Progenitor cell of endocrine pancreas (in vitro differentiated cells): ENCODE measurements at regions not wholly inside any gene's neighbourhood (a gene's known extent, or its start where the extent isn't known, plus 50 kb on each side); places are given as distances from the start of the nearest gene placed in this dataset.
A peak's percentile ranks its signal among the peaks of the same experiment; 100 is the strongest.

Source experiments
- DNase-seq: peaks from one replicate; pipeline ENCODE4 v3.0.0; 2021; ENCODE audit warnings: low spot score; ENCODE audit not compliant: unreplicated experiment
- H3K27ac Mint-ChIP-seq: 2 replicates; pipeline ENCODE4 v1.8.0; 2021; ENCODE audit warnings: mild to moderate bottlenecking, moderate library complexity, mixed read lengths
- H3K27me3 Mint-ChIP-seq: 2 replicates; pipeline ENCODE4 v1.8.0; 2021; ENCODE audit warnings: mixed read lengths
- H3K36me3 Mint-ChIP-seq: 2 replicates; pipeline ENCODE4 v1.8.0; 2022; ENCODE audit warnings: mixed read lengths; ENCODE audit not compliant: insufficient read depth
- H3K4me1 Mint-ChIP-seq: 2 replicates; pipeline ENCODE4 v1.8.0; 2021; ENCODE audit warnings: low read depth, mixed read lengths
- H3K4me3 Mint-ChIP-seq: 2 replicates; pipeline ENCODE4 v1.8.0; 2021; ENCODE audit warnings: low read depth, mild to moderate bottlenecking, moderate library complexity, mixed read lengths
- H3K9me3 Mint-ChIP-seq: 2 replicates; pipeline ENCODE4 v1.8.0; 2021; ENCODE audit warnings: low read depth, mixed read lengths
- TF ChIP-seq, protein P1 (sequence below): fragments of 200-600 bp; sonication (generic); IDR thresholded peaks from one replicate; pipeline ENCODE4 v1.5.0; 2021; ENCODE audit warnings: antibody characterized with exemption, mild to moderate bottlenecking; ENCODE audit not compliant: unreplicated experiment

DNA sequence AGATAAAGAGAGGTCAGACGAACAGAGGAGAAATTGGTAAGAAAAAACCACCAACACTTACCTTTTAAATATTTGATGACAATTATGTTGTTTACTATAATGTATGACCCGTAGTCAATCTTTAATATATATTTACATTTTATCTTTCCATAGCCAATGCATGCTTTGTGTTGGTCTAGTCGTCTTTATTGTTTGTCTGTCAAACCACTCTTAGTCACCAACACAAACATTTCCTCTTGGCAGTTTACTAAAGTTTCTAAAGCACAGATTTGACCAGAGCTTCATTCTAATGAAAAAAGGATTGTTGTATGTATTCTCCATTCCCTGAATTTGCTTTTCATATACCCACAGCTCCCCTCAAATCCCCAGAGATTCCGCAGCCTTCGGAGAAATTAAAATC is 784.7 kb upstream of the PIK3C3 start:
- Mint-ChIP-seq H3K36me3 (no peaks in the 10 kb centered on the region), H3K27ac (peak overlapping the region; percentile 81), H3K4me1 (peaks cover 8% of the 10 kb centered on the region), H3K4me3 (no peak overlapping the region), H3K27me3 (no peaks in the 10 kb centered on the region), H3K9me3 (no peaks in the 10 kb centered on the region)
- DNase-seq, result no peak
- TF ChIP-seq, protein P1, sequence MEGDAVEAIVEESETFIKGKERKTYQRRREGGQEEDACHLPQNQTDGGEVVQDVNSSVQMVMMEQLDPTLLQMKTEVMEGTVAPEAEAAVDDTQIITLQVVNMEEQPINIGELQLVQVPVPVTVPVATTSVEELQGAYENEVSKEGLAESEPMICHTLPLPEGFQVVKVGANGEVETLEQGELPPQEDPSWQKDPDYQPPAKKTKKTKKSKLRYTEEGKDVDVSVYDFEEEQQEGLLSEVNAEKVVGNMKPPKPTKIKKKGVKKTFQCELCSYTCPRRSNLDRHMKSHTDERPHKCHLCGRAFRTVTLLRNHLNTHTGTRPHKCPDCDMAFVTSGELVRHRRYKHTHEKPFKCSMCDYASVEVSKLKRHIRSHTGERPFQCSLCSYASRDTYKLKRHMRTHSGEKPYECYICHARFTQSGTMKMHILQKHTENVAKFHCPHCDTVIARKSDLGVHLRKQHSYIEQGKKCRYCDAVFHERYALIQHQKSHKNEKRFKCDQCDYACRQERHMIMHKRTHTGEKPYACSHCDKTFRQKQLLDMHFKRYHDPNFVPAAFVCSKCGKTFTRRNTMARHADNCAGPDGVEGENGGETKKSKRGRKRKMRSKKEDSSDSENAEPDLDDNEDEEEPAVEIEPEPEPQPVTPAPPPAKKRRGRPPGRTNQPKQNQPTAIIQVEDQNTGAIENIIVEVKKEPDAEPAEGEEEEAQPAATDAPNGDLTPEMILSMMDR, result no peak

DNA sequence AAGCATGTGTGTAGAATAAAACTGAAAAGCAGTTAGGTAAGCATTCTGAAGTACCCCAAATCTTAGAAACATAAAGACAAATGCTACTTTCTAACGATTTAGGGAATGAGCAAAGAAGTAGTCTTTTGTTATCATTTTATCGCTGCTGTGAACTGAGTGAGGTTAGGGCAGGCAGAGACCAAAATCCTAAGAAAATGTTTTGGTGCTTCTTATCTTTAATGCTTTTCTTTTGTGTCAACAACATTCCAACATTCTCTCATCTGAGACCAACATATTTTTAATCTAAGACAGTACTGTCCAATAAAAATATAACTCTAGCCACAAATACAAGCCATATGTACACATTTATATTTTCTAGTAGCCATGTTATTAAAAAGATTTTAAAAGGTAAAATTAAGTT is 789.4 kb upstream of the PIK3C3 start:
- Mint-ChIP-seq H3K27ac (no peak overlapping the region), H3K36me3 (no peaks in the 10 kb centered on the region), H3K9me3 (no peaks in the 10 kb centered on the region), H3K27me3 (no peaks in the 10 kb centered on the region), H3K4me1 (peaks cover 33% of the 10 kb centered on the region), H3K4me3 (no peak overlapping the region)
- no peak for DNase-seq
- TF ChIP-seq, protein P1, result no peak

DNA sequence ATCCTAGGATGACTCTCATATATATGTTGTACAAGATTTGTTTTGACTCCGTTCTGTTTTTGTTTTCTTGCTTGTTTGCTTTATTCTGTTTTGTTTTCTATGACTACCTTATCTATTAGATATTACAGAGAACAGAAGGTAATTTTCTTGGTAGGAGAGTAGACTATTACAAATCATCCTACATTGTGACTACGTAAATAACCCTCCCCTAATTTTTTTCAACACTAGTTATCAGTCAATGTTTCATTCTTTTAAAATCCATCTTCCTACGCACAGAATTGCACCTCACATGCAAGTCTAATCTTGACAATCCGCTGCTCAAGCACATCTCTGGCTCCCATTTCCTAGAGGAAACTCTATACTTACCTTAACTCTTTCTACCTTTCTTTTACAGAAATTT is 792.3 kb upstream of the PIK3C3 start:
- H3K36me3 Mint-ChIP-seq, result no peaks in the 10 kb centered on the region
- H3K27me3 Mint-ChIP-seq, result no peaks in the 10 kb centered on the region
- DNase-seq, result no peak
- TF ChIP-seq, protein P1, result no peak
- H3K4me3 Mint-ChIP-seq, result no peak overlapping the region
- H3K9me3 Mint-ChIP-seq, result no peaks in the 10 kb centered on the region
- H3K4me1 Mint-ChIP-seq, result peaks cover 27% of the 10 kb centered on the region
- H3K27ac Mint-ChIP-seq, result no peak overlapping the region

DNA sequence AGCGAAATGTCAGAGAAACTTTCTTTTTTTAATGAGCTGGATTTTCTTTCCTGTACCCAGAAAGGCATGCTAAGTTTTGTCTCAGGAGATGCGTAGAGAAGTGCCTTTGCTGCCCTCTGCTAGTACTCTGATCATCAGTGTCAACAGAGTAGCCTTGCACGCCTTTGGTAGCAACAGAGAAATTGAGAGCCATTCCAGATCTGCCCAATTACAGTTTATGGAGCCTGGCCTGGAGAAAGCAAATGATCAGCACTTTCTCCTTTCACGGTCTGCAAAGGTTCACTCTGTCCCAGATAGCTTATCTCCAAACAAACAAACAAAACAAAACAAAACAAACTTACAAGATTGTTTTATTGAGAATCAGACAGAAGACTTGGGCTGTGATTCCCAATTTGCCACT is 792.8 kb upstream of the PIK3C3 start:
- Mint-ChIP-seq H3K27ac (no peak overlapping the region), H3K36me3 (no peaks in the 10 kb centered on the region), H3K4me3 (no peak overlapping the region), H3K9me3 (peaks cover 5% of the 10 kb centered on the region), H3K27me3 (no peaks in the 10 kb centered on the region), H3K4me1 (peaks cover 27% of the 10 kb centered on the region)
- no peak for DNase-seq
- TF ChIP-seq, protein P1, result no peak

DNA sequence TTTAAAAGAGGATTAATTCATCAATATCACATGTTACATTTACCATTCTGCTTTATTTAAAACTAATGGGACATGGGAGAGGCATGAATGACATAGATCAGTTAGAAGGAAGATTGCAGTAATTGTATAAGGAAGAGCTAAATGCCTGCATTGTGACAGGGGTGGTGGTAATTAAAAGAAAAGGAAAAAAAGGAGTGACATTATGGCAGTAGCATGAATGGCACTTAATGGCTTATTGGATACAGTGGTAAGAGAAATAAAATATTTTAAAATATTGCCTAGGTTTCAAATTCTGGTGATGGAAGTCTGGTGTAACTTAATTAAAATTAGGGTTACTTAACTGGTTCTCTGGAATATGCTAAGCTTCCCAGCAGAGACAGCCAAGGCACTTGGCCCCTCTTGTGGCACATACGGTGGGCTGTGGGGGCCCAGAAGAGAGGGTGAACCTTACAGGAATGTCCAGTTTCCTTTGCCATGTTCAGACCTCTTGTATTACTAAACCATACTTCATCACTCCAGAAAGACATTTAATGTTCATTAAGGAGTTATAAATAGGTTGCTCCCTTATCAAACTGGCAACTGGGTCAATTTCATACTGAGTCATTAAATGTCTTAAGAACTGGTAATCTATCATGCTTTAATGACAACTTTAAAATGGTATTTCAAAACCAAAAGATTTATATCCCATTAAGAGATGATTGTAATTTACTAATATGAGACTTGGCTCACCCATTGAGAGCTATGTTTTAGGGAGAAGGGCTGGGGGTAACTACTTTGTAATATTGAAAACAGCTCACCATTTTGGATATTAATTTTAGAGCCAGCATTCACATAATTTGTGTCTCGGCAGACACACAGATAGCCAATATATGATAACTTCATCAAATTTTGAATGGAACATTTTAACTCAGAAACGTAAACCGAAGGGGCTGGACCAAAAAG is 798.9 kb upstream of the PIK3C3 start:
- H3K27me3 Mint-ChIP-seq, result no peaks in the 10 kb centered on the region
- DNase-seq, result no peak
- H3K36me3 Mint-ChIP-seq, result no peaks in the 10 kb centered on the region
- TF ChIP-seq, protein P1, result no peak
- peaks cover 9% of the 10 kb centered on the region for H3K9me3 Mint-ChIP-seq
- no peak overlapping the region for H3K27ac Mint-ChIP-seq
- H3K4me1 Mint-ChIP-seq, result peaks cover 8% of the 10 kb centered on the region
- no peak overlapping the region for H3K4me3 Mint-ChIP-seq
